ENCODE measurements at regions not wholly inside any gene's neighbourhood (a gene's known extent, or its start where the extent isn't known, plus 50 kb on each side); places are given as distances from the start of the nearest gene placed in this dataset.

DNA sequence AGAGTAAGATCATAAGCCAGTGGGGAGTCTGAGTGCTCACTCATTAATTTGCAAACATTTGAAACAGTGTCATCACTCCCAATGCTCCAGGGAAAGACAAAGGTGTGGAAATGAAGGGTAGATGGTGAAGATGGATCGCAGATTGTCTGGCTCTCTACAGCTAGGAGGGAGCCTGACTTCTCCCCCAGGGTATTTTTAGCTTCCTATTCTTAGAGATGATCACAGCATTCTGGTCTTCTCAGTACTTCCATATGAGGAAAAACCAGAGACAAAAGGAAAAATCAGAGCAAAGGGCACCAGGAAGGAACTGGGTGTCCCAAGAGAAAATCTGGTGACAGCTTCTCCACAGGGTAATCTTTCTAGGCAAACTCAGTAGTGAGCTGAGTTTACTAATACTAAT is 401.9 kb upstream of the GRIA1 start:
- TF ChIP-seq POLR2AphosphoS5 (IDR thresholded peaks at IDR 0.05; ENCODE audit: low read depth) (no peak), CTCF (IDR thresholded peaks at IDR 0.05; ENCODE audit: insufficient read depth, low read length) (no peak)
